ENCODE measurements at regions not wholly inside any gene's neighbourhood (a gene's known extent, or its start where the extent isn't known, plus 50 kb on each side); places are given as distances from the start of the nearest gene placed in this dataset.

DNA sequence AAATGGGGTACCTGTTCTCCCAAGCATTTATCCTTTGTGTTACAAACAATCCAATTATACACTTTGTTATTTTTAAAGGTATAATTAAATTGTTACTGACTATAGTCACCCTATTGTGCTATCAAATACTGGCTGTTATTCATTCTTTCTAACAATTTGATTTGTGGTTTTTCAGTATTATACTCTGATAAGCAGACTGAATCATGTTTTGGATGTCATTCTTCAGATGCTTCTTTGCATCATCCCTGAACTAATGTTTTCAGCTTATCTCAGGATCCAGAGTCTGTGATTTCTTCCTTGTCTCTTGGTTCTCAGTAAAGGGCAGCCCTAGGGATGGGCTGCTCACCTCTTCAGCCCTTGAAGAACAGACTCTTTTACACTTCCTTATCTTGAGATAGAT, 177.8 kb upstream of the SGCD start:
- Histone ChIP-seq H3K4me3 (no peak overlapping the region), H3K9me3 (no peaks in the 10 kb centered on the region), H3K4me1 (no peaks in the 10 kb centered on the region), H3K27me3 (no peaks in the 10 kb centered on the region), H3K36me3 (no peaks in the 10 kb centered on the region), H3K27ac (no peak overlapping the region)
- intact Hi-C loops (cut with DNase I; ENCODE audit: low total_unique reads) = no loop called here
- TF ChIP-seq, protein P1, sequence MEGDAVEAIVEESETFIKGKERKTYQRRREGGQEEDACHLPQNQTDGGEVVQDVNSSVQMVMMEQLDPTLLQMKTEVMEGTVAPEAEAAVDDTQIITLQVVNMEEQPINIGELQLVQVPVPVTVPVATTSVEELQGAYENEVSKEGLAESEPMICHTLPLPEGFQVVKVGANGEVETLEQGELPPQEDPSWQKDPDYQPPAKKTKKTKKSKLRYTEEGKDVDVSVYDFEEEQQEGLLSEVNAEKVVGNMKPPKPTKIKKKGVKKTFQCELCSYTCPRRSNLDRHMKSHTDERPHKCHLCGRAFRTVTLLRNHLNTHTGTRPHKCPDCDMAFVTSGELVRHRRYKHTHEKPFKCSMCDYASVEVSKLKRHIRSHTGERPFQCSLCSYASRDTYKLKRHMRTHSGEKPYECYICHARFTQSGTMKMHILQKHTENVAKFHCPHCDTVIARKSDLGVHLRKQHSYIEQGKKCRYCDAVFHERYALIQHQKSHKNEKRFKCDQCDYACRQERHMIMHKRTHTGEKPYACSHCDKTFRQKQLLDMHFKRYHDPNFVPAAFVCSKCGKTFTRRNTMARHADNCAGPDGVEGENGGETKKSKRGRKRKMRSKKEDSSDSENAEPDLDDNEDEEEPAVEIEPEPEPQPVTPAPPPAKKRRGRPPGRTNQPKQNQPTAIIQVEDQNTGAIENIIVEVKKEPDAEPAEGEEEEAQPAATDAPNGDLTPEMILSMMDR (IDR thresholded peaks at IDR 0.05 in 4 of 5, conservative IDR thresholded peaks at IDR 0.05 in 1 of 5) = no peak
- no peak for TF ChIP-seq POLR2A (IDR thresholded peaks at IDR 0.05)
- in situ Hi-C loops (cut with MboI; ENCODE audit: low sequenced_read_pairs in 4 of 4) = no loop called here
- ATAC-seq (no peak), DNase-seq (no peak)

DNA sequence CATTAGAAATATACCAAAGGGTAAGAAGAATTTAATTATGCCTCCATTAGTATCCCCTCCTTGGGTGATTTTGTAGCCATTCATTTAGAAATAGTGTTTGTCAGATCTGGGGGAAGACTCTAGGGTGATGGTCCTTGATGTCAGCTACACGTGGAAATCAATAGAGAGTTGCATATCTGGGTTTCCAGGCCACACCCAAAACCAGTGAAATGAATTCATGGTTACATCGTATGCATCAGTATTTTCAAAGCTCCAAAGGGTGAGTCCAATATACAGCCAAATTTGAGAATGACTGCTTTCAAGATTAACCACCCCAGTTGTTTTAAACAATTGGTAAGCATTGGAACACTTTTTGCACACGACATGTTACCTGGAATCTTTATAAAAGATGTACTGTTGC, 173.4 kb upstream of the SGCD start:
- DNase-seq = no peak
- intact Hi-C loops (cut with DNase I; ENCODE audit: low total_unique reads) (no loop called here), in situ Hi-C loops (cut with MboI; ENCODE audit: low sequenced_read_pairs in 4 of 4) (no loop called here)
- H3K4me3 ChIP-seq = no peak overlapping the region
- ATAC-seq = no peak
- no peaks in the 10 kb centered on the region for H3K9me3 ChIP-seq
- TF ChIP-seq POLR2A (IDR thresholded peaks at IDR 0.05) = no peak
- TF ChIP-seq, protein P1 (IDR thresholded peaks at IDR 0.05 in 4 of 5, conservative IDR thresholded peaks at IDR 0.05 in 1 of 5) = no peak
- H3K36me3 ChIP-seq = no peaks in the 10 kb centered on the region
- peaks cover 0 to 3% of the 10 kb centered on the region in 2 donors for H3K4me1 ChIP-seq
- H3K27me3 ChIP-seq = no peaks in the 10 kb centered on the region
- H3K27ac ChIP-seq = no peak overlapping the region

DNA sequence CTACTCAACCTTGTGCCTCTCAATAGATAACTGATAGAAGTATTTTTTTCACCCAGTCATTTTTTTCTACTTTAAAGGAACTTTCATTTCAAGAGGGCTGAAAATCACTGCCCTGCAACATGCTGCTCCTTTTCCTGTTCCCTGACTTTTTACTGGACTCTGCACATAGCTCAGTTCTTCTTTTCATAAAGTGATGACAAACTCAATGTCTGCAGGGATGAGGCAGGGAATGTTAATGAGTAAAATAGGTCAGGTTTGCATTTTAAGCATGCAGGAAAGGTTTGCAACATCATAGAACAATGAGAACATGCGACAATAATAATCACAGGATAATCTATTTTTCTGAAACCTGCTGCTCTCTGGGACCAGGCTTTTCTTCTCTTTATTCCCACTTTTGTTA, 172.2 kb upstream of the SGCD start:
- TF ChIP-seq, protein P1 (IDR thresholded peaks at IDR 0.05 in 4 of 5, conservative IDR thresholded peaks at IDR 0.05 in 1 of 5) = no peak
- TF ChIP-seq POLR2A (IDR thresholded peaks at IDR 0.05) = no peak
- in situ Hi-C loops (cut with MboI; ENCODE audit: low sequenced_read_pairs in 4 of 4) = no loop called here
- Histone ChIP-seq H3K27me3 (no peaks in the 10 kb centered on the region), H3K36me3 (no peaks in the 10 kb centered on the region), H3K27ac (no peak overlapping the region), H3K9me3 (no peaks in the 10 kb centered on the region), H3K4me3 (no peak overlapping the region), H3K4me1 (peaks cover 0 to 3% of the 10 kb centered on the region in 2 donors)
- no peak for DNase-seq
- intact Hi-C loops (cut with DNase I; ENCODE audit: low total_unique reads) = no loop called here
- ATAC-seq = no peak

DNA sequence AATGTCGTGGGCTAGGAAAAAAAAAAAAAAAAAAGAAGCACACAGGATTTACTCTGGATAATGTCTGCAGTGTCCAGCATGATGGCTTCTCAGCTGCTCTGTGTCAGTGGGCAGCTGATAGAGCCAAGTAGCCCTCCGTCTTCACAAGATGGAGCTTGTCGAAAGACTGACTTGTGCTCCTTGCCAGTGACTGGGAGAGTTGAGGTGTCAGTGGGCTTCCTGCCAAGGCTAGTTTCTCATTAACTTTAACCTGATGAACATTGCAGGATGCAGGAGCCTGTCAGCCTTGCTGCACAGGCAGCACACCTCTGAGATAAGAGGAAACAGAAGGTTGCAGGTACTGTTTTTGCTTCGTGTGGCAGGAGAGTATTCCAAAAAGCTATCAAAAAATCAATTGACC, 171.4 kb upstream of the SGCD start:
- no peak for ATAC-seq
- peaks cover 0 to 3% of the 10 kb centered on the region in 2 donors for H3K4me1 ChIP-seq
- H3K4me3 ChIP-seq = no peak overlapping the region
- DNase-seq = no peak
- H3K9me3 ChIP-seq = no peaks in the 10 kb centered on the region
- no peaks in the 10 kb centered on the region for H3K27me3 ChIP-seq
- intact Hi-C loops (cut with DNase I; ENCODE audit: low total_unique reads) = no loop called here
- TF ChIP-seq, protein P1 (IDR thresholded peaks at IDR 0.05 in 4 of 5, conservative IDR thresholded peaks at IDR 0.05 in 1 of 5) = no peak
- TF ChIP-seq POLR2A (IDR thresholded peaks at IDR 0.05) = no peak
- H3K27ac ChIP-seq = no peak overlapping the region
- in situ Hi-C loops (cut with MboI; ENCODE audit: low sequenced_read_pairs in 4 of 4) = no loop called here
- no peaks in the 10 kb centered on the region for H3K36me3 ChIP-seq

DNA sequence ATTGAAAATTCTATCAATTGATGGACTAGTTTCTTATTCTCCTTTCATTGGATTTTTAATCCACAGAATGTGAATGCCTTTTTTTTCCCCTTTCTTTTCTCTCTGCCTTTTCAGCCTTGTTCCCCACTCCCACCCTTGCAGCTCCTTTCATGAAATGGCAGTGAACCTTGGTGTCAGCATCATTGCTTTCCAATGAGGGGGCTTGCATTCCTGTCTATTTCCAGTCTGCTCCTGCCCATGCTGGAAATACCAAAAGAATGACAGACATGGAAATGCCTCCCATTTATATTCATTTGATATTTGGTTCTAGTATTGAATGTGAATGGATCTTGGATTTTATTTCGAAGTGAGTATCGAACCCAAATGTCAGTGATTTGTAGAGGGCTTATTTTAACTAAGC, 162.7 kb upstream of the SGCD start:
- Histone ChIP-seq H3K27me3 (no peaks in the 10 kb centered on the region), H3K4me3 (no peak overlapping the region), H3K36me3 (no peaks in the 10 kb centered on the region), H3K4me1 (peaks cover 4% of the 10 kb centered on the region in 2 donors), H3K27ac (no peak overlapping the region), H3K9me3 (no peaks in the 10 kb centered on the region)
- in situ Hi-C loops (cut with MboI; ENCODE audit: low sequenced_read_pairs in 4 of 4) (no loop called here), intact Hi-C loops (cut with DNase I; ENCODE audit: low total_unique reads) (no loop called here)
- ATAC-seq (no peak), DNase-seq (no peak)
- TF ChIP-seq POLR2A (IDR thresholded peaks at IDR 0.05) = no peak
- TF ChIP-seq, protein P1 (IDR thresholded peaks at IDR 0.05 in 4 of 5, conservative IDR thresholded peaks at IDR 0.05 in 1 of 5) = no peak

Data from gastrocnemius medialis (tissue), 4 donors.